ENCODE measurements at regions not wholly inside any gene's neighbourhood (a gene's known extent, or its start where the extent isn't known, plus 50 kb on each side); places are given as distances from the start of the nearest gene placed in this dataset.

DNA sequence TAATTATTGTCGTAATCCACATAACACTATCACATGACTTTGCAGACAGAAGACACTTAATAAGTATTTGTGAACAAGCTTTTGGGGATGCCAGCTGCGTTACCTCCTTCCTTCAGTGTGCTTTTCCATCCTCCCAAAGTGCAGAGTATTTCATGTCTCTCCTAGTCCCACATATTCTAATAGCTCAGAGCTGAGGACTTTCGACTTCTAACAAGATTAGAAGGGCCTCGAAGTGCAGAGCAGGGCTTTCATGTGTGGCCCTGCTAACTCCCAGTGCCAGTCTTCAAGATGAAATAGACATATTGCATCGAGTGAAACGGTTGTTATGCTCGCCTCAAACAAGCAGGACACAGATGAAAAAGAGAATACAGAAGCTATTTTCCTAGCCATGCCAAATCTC is 125.7 kb upstream of the RNF32 start:
- Histone ChIP-seq H3K9me3 (peaks cover 0 to 41% (median 17%) of the 10 kb centered on the region in 11 donors), H3K4me1 (no peaks in the 10 kb centered on the region), H3K27ac (no peak overlapping the region), H3K27me3 (no peaks in the 10 kb centered on the region), H3K36me3 (no peaks in the 10 kb centered on the region), H3K4me3 (no peak overlapping the region)
- TF ChIP-seq, protein P1, sequence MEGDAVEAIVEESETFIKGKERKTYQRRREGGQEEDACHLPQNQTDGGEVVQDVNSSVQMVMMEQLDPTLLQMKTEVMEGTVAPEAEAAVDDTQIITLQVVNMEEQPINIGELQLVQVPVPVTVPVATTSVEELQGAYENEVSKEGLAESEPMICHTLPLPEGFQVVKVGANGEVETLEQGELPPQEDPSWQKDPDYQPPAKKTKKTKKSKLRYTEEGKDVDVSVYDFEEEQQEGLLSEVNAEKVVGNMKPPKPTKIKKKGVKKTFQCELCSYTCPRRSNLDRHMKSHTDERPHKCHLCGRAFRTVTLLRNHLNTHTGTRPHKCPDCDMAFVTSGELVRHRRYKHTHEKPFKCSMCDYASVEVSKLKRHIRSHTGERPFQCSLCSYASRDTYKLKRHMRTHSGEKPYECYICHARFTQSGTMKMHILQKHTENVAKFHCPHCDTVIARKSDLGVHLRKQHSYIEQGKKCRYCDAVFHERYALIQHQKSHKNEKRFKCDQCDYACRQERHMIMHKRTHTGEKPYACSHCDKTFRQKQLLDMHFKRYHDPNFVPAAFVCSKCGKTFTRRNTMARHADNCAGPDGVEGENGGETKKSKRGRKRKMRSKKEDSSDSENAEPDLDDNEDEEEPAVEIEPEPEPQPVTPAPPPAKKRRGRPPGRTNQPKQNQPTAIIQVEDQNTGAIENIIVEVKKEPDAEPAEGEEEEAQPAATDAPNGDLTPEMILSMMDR (IDR thresholded peaks at IDR 0.05) = no peak
- WGBS, 2 donors = 78 to 79% methylated on average over 7 of the region's 7 CpGs
- intact Hi-C loops (cut with DNase I) = no loop called here
- DNase-seq (no peak), ATAC-seq (no peak)

DNA sequence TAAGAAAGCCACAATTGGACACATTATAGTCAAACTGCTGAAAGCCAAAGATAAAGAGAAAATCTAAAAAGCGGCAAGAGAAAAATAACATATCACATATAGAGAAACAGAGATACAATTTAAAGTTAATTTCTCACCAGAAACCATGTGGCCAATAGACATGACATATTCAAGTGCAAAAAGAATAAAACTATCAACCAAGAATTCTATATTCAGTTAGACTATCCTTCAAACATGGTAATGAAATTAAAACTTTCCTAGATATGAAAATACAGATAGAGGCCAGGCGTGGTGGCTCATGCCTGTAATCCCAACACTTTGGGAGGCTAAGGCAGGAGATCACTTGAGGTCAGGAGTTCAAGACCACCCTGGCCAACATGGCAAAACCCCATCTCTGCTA is 129.1 kb upstream of the RNF32 start:
- no peaks in the 10 kb centered on the region for H3K27me3 ChIP-seq
- H3K36me3 ChIP-seq = no peaks in the 10 kb centered on the region
- H3K4me3 ChIP-seq = no peak overlapping the region
- DNase-seq (no peak), ATAC-seq (no peak)
- H3K9me3 ChIP-seq = peaks cover 0 to 55% (median 17%) of the 10 kb centered on the region in 11 donors
- 82 to 83% methylated on average over 2 of the region's 2 CpGs for WGBS, 2 donors
- H3K27ac ChIP-seq = no peak overlapping the region
- TF ChIP-seq, protein P1 (IDR thresholded peaks at IDR 0.05) = no peak
- H3K4me1 ChIP-seq = no peaks in the 10 kb centered on the region
- intact Hi-C loops (cut with DNase I) = no loop called here

DNA sequence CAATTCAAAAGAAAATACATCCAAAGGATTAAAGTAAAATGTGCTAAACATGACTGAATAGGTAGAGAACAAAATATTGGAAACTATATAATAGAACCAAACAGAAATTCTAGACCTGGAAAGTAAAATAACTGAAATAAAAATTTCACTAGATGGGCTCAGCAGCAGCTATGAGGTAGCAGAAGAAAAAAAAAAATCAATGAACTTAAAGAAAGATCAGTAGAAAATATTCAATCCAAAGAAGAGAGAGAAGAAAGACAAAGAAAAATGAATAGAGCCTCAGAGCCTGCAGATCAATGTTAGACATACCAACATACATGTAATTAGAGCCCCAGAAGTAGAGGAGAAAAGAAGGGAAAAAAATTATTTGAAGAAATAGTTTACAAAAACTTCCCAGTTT is 129.6 kb upstream of the RNF32 start:
- no peaks in the 10 kb centered on the region for H3K36me3 ChIP-seq
- ATAC-seq = no peak
- no peaks in the 10 kb centered on the region for H3K27me3 ChIP-seq
- no peak for DNase-seq
- TF ChIP-seq, protein P1 (IDR thresholded peaks at IDR 0.05) = no peak
- no peak overlapping the region for H3K4me3 ChIP-seq
- intact Hi-C loops (cut with DNase I) = no loop called here
- H3K4me1 ChIP-seq = no peaks in the 10 kb centered on the region
- no peak overlapping the region for H3K27ac ChIP-seq
- peaks cover 0 to 55% (median 17%) of the 10 kb centered on the region in 11 donors for H3K9me3 ChIP-seq

DNA sequence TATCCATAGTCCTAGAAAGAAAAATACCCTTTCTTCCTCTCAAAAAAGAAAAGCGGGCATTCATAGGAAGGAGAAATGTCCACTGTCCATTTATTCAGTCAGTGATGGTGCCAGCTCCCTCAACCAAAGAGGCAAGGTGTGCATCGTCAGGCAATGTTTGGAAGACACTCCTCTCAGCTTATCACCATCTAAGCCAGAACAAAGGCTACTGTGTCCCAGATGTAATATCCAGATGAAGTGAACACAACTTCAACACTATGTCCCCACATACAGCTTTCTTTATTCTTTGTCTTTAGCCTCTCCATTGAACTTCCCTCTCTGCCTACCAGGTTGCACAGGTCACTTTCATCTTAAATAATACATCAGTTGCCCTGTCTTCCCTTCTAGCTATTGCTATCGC is 131.4 kb upstream of the RNF32 start:
- no peak overlapping the region for H3K4me3 ChIP-seq
- TF ChIP-seq, protein P1 (IDR thresholded peaks at IDR 0.05) = no peak
- peaks cover 0 to 55% (median 17%) of the 10 kb centered on the region in 11 donors for H3K9me3 ChIP-seq
- no peak for DNase-seq
- no peaks in the 10 kb centered on the region for H3K36me3 ChIP-seq
- 83 to 86% methylated on average over 3 of the region's 3 CpGs for WGBS, 2 donors
- H3K27ac ChIP-seq = no peak overlapping the region
- no peaks in the 10 kb centered on the region for H3K27me3 ChIP-seq
- no peaks in the 10 kb centered on the region for H3K4me1 ChIP-seq
- intact Hi-C loops (cut with DNase I) = no loop called here
- no peak for ATAC-seq

DNA sequence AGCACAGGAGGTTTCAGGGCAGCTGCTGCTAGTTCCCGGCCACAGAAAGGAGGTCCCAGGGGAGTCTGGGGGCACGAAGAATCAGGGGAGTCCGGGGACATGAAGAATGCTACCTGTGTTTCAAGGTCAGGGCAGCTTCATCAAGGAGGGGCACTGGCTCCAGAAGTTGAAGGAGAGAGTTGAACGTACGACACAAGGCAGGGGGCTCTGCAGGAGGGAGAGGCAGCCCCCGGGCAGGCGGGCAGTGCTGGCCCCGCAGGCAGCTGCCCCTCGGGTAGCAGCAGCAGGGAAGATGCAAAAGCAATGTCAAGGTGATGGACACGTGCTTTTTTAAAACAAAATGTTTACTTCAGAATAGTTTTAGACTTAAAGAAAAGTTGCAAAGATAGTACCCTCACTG is 134.7 kb upstream of the RNF32 start:
- Histone ChIP-seq H3K36me3 (no peaks in the 10 kb centered on the region), H3K27ac (no peak overlapping the region), H3K9me3 (peaks cover 0 to 35% (median 8%) of the 10 kb centered on the region in 11 donors), H3K27me3 (no peaks in the 10 kb centered on the region), H3K4me1 (no peaks in the 10 kb centered on the region), H3K4me3 (no peak overlapping the region)
- intact Hi-C loops (cut with DNase I) = no loop called here
- DNase-seq = no peak
- 79 to 84% methylated on average over 10 of the region's 10 CpGs for WGBS, 2 donors
- TF ChIP-seq, protein P1 (IDR thresholded peaks at IDR 0.05) = no peak
- ATAC-seq = no peak

All from heart right ventricle (tissue), 16 donors.